ENCODE measurements at regions not wholly inside any gene's neighbourhood (a gene's known extent, or its start where the extent isn't known, plus 50 kb on each side); places are given as distances from the start of the nearest gene placed in this dataset.

GRCh38 chr18:4851301-4851976 lies 345.6 kb downstream of the AKAIN1 start:
- DNase-seq (ENCODE audit: low spot score), result no peak

DNA sequence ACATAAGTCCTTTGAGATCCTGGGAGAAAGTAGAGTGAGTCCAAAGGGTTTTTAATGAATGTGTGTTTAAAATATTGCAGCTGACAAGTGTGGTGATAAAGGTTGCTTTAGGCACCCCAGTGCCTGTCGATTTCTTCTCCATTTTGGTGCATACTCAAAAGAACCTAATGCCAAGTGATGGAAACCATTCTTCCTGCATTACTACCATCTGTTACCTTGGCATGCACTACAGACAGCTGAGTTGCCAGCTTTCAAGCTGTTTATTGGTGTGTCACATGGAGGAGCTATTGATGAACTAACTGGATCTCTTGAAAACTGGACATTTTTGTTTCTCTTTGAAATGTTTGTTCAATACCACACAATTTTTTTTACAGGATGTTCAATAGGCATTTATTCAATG lies 350.0 kb downstream of the AKAIN1 start:
- DNase-seq (ENCODE audit: low spot score), result no peak

DNA sequence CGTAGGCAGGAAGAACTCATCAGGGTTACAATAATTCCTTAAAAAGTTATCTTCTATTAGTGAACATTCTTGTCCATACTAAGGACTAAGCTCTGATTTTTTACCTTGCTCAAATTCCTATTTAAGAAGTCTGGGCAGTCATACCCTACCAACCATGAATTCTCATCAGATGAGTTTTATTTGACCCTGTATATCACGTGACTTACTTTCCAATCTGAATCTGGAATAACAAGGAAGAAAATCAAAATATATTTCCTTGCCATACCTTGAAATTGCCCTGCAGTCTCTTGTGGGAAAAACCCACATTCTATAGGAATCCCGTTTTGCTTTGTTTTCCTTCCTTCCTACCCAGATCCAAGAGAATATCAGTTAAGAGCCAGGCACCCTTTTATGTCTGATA lies 352.7 kb downstream of the AKAIN1 start:
- no peak for DNase-seq (ENCODE audit: low spot score)

GRCh38 chr18:4843771-4844170 lies 353.3 kb downstream of the AKAIN1 start:
- DNase-seq (ENCODE audit: low spot score), result no peak

DNA sequence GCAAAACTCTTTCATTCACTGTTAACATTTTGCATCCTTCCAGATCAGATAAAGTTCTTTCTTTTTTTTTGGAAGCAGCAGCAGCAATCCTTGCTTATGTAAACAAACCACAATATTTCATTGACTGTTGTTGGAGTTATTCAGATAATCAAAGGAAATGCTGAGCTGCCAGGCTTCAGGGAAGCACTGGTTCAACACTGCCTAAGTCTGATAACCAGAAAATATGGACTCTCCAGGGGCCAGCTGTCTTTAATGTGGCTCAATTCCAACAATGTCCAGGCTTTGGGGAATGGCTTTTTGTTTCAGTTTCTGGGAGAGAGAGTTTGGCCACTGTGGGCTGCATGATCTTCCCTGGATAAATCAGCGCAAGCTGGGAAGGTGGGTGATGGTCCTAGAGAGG lies 354.3 kb downstream of the AKAIN1 start:
- no peak for DNase-seq (ENCODE audit: low spot score)

- no peak for DNase-seq (ENCODE audit: low spot score)
Measured at GRCh38 chr18:4842287-4842686, 354.8 kb downstream of the AKAIN1 start.

DNA sequence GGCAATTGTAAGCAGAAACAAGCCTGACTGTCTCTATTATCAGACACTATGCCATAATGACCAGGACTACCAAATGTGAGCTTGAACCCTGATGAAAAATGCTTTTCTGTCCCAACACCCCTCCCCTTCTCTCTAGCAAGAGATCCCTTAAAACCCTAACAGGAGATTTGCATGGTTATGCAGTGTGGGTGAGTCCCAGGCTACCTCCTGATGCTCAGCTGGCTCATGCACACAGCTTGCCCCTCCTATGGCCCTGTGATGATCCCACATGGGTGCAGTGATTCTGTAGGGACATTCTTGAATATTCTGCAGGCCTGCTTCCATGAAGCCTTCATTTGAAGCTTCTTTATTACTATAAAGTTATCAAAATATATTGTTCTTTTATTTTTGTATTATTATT lies 357.4 kb downstream of the AKAIN1 start:
- DNase-seq (ENCODE audit: low spot score), result no peak

DNA sequence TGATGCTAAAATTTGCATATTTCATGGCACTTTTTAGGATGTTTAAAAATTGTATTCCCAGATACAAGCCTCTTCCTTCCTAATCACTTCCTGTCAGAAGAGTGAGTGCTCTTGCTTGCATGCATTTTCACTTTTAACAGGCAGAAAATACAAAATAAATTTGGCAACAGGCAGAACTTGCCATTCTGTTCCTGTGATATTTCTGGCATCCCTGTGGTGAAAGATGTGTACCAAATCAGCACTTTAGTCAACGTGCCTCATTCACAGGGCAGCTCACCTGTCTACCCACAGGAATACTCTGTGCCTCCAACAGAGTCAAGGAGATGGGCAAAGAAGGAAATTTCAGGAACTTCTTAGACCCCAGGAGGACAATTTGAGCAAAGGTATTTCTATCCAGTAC lies 360.9 kb downstream of the AKAIN1 start:
- no peak for DNase-seq (ENCODE audit: low spot score)

DNA sequence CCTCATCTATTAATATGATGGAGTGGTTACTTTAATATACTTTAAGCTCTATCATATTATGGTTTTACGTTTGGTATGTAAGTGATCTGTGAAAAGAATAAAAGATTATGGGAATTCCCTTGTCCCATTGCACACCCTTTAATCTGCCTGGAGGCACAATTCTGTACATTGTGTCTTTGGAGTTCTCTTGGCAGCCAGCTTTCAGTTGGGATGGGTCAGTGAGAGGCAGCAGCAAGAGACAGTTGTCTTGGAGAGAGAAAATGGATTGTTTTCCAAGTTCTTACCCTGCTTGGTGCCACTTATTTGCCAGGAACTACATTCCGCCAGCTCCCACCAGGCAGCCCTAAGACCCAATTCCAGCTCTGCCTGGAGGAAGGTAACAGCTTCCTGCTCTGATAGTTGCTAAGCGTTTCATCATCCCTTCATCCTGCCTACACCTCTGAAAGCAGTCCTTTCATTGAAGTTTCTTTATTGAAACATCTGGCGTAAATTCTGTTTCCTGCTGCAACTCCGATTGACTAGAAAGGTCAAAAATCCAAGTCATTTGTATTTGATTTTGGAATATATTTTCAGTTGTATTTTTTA lies 365.2 kb downstream of the AKAIN1 start:
- DNase-seq (ENCODE audit: low spot score), result no peak

- no peak for DNase-seq (ENCODE audit: low spot score)
Measured at GRCh38 chr18:4831127-4831526, 365.9 kb downstream of the AKAIN1 start.

DNA sequence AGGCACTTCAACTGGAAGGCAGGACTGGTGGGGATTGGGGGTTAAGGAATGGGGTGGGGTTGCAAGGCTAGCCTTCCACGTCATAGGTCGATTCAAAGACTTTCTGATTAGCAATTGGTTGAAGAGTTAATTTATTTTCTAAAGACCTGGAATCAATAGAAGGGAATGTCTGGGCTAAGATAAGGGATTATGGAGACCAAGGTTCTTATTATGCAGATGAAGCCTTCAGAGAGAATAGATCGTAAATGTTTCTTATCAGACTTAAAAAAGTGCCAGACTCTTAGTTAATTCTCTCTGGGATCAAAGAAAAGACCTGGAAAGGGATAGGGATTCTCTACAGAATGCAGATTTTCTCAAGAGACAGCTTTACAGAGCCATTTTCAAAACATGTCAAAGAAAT lies 368.0 kb upstream of the DLGAP1 start:
- DNase-seq (ENCODE audit: low spot score), result no peak

- no peak for DNase-seq (ENCODE audit: low spot score)
Measured at GRCh38 chr18:4821801-4822200, 366.7 kb upstream of the DLGAP1 start.

DNA sequence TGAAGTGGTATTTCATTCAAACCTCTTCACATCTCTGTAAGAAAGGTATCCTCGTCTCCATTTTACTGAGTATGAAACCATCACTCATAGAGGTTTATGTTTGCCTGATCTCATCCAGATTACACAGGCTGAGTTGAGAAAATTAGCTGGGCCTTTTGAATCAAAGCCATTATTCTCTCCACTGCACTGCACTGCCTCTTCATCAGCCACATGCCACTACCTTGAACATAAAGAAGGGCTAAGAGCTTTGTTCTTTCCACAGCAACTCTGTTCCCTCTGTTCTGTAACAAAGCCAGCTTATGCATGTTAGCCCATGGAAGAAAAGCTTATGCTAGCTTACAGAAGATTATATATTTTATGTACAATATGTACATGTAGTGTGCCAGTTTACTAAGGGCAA lies 362.6 kb upstream of the DLGAP1 start:
- no peak for DNase-seq (ENCODE audit: low spot score)

- DNase-seq (ENCODE audit: low spot score), result no peak
Measured at GRCh38 chr18:4813708-4814107, 358.6 kb upstream of the DLGAP1 start.

DNA sequence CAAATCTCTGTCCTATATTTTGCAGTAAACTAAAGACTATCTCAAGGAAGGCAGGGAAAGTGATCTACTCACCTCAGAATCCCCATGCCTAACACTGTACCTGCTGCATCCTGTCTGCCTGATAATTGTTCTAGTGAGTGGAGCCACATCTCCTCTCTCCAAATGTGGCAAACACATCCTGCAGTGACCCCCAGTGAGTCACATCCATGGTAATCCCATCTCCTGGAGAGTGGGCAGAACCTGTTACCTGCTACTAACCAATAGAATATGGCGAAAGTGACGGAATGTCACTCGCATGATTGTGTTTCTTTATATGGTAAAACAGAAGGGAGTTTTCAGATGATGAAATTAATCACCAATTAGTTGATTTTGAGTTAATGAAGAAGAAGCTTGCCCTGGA lies 353.8 kb upstream of the DLGAP1 start:
- no peak for DNase-seq (ENCODE audit: low spot score)

DNA sequence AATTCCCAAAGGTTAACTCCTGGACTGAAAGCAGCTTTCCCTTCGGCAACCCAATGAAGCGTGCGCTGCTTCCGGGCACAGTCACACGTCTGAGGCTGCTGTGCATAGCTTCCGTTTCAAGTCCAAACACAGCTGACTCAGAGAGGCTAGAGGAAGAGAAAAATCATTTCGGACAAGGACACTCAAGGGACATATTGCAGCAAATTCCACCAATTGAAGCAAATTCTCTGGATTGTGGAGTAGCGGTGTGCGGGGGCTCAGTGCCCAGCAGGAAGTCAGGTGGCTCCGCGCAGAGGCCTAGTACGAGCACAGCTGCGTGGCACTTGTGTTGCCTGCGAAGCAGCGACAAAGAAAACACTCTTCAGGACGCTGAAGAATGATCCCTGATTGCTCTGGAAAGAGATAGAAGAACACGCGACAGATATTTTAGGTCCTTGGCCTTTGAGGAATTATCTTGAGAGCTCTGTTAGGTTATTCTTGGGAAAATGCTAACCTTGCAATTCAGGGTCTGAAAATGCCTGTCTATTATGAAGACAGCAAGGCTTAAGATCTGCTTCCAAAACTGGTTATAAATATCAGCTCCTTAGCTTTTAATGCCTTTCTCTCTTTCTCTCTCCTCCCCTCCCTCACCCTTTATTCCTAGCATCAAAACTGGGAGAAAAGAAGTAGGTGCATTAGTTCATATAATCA lies 352.6 kb upstream of the DLGAP1 start:
- DNase-seq (ENCODE audit: low spot score), result no peak

- no peak for DNase-seq (ENCODE audit: low spot score)
Measured at GRCh38 chr18:4806331-4806730, 351.2 kb upstream of the DLGAP1 start.

GRCh38 chr18:4802296-4802695 lies 347.2 kb upstream of the DLGAP1 start:
- DNase-seq (ENCODE audit: low spot score), result no peak

GRCh38 chr18:4801151-4801550 lies 346.0 kb upstream of the DLGAP1 start:
- no peak for DNase-seq (ENCODE audit: low spot score)

DNA sequence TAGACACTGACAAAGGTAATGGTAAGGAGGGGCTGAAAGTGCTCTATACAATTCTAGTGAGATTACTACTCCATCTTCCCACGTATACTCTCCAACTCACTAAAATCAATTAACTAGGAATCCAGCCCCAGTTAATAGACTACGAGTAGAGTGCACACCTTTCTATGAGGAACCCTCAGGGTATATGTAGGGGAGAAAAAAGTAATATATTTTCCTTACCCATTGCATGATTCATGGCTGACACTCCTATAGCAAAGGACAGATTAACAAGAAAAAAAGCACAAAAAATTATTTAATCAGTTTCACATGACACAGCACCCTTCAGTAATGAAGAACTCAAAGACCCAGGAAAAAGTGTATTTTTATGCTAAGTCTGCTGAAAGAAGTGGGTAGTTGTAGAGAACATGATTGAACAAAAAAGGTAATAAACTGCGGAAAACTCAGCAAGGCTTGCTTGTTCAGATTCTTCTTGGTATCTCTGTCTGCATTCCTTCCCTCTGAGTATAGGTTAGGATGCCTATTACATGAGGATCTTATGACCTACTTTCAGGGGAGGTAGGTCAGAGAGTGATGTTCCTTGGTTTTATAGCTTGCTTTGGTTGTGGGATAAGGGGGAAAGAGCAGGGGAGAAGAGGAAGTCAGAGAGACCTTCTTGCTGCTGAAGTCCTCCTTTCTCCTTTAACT lies 342.0 kb upstream of the DLGAP1 start:
- DNase-seq (ENCODE audit: low spot score), result no peak

- DNase-seq (ENCODE audit: low spot score), result no peak
Measured at GRCh38 chr18:4789506-4789905, 334.4 kb upstream of the DLGAP1 start.

- no peak for DNase-seq (ENCODE audit: low spot score)
Measured at GRCh38 chr18:4781873-4782272, 326.8 kb upstream of the DLGAP1 start.

DNA sequence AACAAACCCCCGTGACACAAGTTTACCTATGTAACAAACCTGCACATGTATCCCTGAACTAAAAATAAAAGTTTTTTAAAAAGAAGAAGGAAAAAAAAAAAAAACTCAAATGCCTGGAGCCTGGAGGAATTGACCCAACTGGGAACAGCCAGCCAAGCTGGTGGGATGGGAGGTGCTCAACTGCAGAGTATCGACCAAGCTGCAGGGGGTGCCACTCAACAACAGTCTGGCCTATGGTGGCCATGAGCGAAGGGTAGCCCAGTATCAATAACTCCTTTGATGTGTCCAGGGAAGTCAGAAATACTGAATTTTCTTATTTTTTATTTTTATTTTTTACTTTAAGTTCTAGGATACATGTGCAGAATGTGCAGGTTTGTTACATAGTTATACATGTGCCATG lies 310.3 kb upstream of the DLGAP1 start:
- DNase-seq (ENCODE audit: low spot score), result no peak
